ENCODE measurements at regions not wholly inside any gene's neighbourhood (a gene's known extent, or its start where the extent isn't known, plus 50 kb on each side); places are given as distances from the start of the nearest gene placed in this dataset.

DNA sequence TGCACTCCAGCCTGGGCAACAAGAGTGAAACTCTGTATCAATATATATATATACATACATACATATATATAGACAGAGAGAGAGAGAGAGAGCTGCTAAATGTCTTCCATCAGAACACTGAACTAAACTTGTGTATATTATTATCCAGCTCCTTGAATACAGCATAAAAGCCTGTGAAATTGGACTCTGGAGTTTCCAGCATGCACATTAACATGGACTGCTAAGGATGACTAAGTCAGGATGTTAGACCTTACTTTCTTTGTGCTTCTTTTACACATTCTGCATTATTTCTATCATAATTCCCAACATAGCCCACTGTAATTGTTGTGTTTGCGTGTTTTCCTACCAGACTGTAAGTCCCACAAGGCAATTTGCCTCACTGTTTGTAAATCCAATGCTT is 259.1 kb downstream of the TGFB2 start:
- Histone ChIP-seq H3K9me3 (ENCODE audit: low read length) (peaks cover 5% of the 10 kb centered on the region), H2AFZ (ENCODE audit: low read depth, low read length) (no peak overlapping the region), H3K36me3 (ENCODE audit: insufficient read depth, low read length) (no peaks in the 10 kb centered on the region), H3K27me3 (ENCODE audit: insufficient read depth, low read length) (no peaks in the 10 kb centered on the region), H3K4me3 (ENCODE audit: low read length) (no peak overlapping the region), H3K4me1 (ENCODE audit: insufficient read depth, low read length) (no peaks in the 10 kb centered on the region)

GRCh38 chr1:218611916-218612585 is 266.9 kb downstream of the TGFB2 start:
- peaks cover 3% of the 10 kb centered on the region for H3K4me1 ChIP-seq (ENCODE audit: insufficient read depth, low read length)
- H2AFZ ChIP-seq (ENCODE audit: low read depth, low read length): no peak overlapping the region
- peaks cover 6% of the 10 kb centered on the region for H3K9me3 ChIP-seq (ENCODE audit: low read length)
- no peaks in the 10 kb centered on the region for H3K27me3 ChIP-seq (ENCODE audit: insufficient read depth, low read length)
- H3K4me3 ChIP-seq (ENCODE audit: low read length): no peak overlapping the region
- H3K36me3 ChIP-seq (ENCODE audit: insufficient read depth, low read length): no peaks in the 10 kb centered on the region

- no peaks in the 10 kb centered on the region for H3K36me3 ChIP-seq (ENCODE audit: insufficient read depth, low read length)
- peaks cover 6% of the 10 kb centered on the region for H3K9me3 ChIP-seq (ENCODE audit: low read length)
- peaks cover 3% of the 10 kb centered on the region for H3K4me1 ChIP-seq (ENCODE audit: insufficient read depth, low read length)
- H3K27me3 ChIP-seq (ENCODE audit: insufficient read depth, low read length): no peaks in the 10 kb centered on the region
- H3K4me3 ChIP-seq (ENCODE audit: low read length): no peak overlapping the region
- no peak overlapping the region for H2AFZ ChIP-seq (ENCODE audit: low read depth, low read length)
These were observed 268.0 kb downstream of the TGFB2 start for GRCh38 chr1:218613105-218613504.

DNA sequence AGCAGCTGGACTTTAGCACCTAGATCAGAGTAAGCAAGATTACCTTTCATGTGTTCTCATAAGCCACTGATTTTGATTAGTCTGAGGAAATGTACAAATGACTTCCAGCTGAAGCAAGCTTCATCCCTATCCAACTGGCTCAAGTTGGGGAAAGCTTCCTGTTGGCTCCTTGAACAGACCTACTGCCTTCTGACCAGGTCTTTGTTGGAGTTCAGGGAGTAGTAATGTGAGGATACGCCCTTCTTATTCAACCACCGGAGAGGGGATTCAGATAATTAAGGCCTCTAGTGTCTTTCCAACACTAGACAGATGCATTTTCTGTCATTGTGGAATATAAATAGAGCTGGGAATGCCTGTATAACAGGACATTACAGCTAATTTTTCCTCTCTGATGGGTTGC is 268.9 kb downstream of the TGFB2 start:
- Histone ChIP-seq H3K27me3 (ENCODE audit: insufficient read depth, low read length) (no peaks in the 10 kb centered on the region), H3K4me3 (ENCODE audit: low read length) (no peak overlapping the region), H3K36me3 (ENCODE audit: insufficient read depth, low read length) (no peaks in the 10 kb centered on the region), H3K9me3 (ENCODE audit: low read length) (peaks cover 1% of the 10 kb centered on the region), H2AFZ (ENCODE audit: low read depth, low read length) (no peak overlapping the region), H3K4me1 (ENCODE audit: insufficient read depth, low read length) (peaks cover 3% of the 10 kb centered on the region)

DNA sequence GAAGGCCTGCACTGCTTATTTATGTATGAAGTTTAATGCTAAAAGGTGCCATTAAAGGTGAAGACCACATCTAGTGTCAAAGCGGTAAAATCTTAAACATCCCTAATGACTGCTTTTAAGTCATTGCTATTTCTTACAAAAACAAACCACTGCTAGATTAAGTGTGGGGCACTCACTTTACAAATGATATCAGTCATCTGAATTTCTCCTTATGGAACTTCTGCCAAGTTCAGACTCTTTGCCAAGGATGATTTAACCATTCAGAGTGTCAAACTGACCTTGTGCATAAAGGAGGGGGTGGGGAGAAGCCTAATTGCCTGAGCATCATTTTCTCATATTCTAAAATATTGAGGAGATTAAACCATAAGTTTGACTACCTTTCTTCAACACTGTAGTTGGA is 271.5 kb downstream of the TGFB2 start:
- no peak overlapping the region for H2AFZ ChIP-seq (ENCODE audit: low read depth, low read length)
- no peak overlapping the region for H3K4me3 ChIP-seq (ENCODE audit: low read length)
- no peaks in the 10 kb centered on the region for H3K36me3 ChIP-seq (ENCODE audit: insufficient read depth, low read length)
- no peaks in the 10 kb centered on the region for H3K9me3 ChIP-seq (ENCODE audit: low read length)
- no peaks in the 10 kb centered on the region for H3K4me1 ChIP-seq (ENCODE audit: insufficient read depth, low read length)
- no peaks in the 10 kb centered on the region for H3K27me3 ChIP-seq (ENCODE audit: insufficient read depth, low read length)

DNA sequence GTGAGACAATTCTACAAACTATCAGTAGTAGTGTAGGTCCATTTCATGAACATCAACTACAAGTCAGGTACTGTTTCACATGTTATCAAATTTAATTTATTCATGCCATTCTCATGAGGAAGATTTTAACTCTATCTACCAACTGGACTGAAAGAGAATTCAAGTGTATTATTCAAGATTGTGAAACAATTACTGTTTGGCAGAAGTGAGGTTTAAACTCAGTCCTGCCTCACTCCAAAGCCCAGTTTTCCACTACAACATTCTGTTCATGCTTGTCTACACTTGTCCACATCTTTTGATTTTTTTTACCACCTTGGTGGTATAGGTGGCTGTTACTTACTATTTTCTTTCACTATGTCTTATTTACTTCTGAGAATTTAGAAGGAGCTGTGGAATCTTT is 272.9 kb downstream of the TGFB2 start:
- H3K4me3 ChIP-seq (ENCODE audit: low read length): no peak overlapping the region
- no peak overlapping the region for H2AFZ ChIP-seq (ENCODE audit: low read depth, low read length)
- H3K36me3 ChIP-seq (ENCODE audit: insufficient read depth, low read length): no peaks in the 10 kb centered on the region
- H3K4me1 ChIP-seq (ENCODE audit: insufficient read depth, low read length): no peaks in the 10 kb centered on the region
- H3K9me3 ChIP-seq (ENCODE audit: low read length): no peaks in the 10 kb centered on the region
- H3K27me3 ChIP-seq (ENCODE audit: insufficient read depth, low read length): no peaks in the 10 kb centered on the region

- Histone ChIP-seq H3K36me3 (ENCODE audit: insufficient read depth, low read length) (no peaks in the 10 kb centered on the region), H3K27me3 (ENCODE audit: insufficient read depth, low read length) (no peaks in the 10 kb centered on the region), H3K9me3 (ENCODE audit: low read length) (no peaks in the 10 kb centered on the region), H3K4me1 (ENCODE audit: insufficient read depth, low read length) (no peaks in the 10 kb centered on the region), H3K4me3 (ENCODE audit: low read length) (no peak overlapping the region), H2AFZ (ENCODE audit: low read depth, low read length) (no peak overlapping the region)
These were observed 275.8 kb downstream of the TGFB2 start for GRCh38 chr1:218620956-218621355.

GRCh38 chr1:218624052-218624451 is 278.9 kb downstream of the TGFB2 start:
- Histone ChIP-seq H3K4me1 (ENCODE audit: insufficient read depth, low read length) (no peaks in the 10 kb centered on the region), H2AFZ (ENCODE audit: low read depth, low read length) (no peak overlapping the region), H3K9me3 (ENCODE audit: low read length) (no peaks in the 10 kb centered on the region), H3K27me3 (ENCODE audit: insufficient read depth, low read length) (no peaks in the 10 kb centered on the region), H3K36me3 (ENCODE audit: insufficient read depth, low read length) (no peaks in the 10 kb centered on the region), H3K4me3 (ENCODE audit: low read length) (no peak overlapping the region)

GRCh38 chr1:218625393-218625792 is 280.3 kb downstream of the TGFB2 start:
- Histone ChIP-seq H2AFZ (ENCODE audit: low read depth, low read length) (no peak overlapping the region), H3K27me3 (ENCODE audit: insufficient read depth, low read length) (no peaks in the 10 kb centered on the region), H3K9me3 (ENCODE audit: low read length) (no peaks in the 10 kb centered on the region), H3K4me1 (ENCODE audit: insufficient read depth, low read length) (no peaks in the 10 kb centered on the region), H3K4me3 (ENCODE audit: low read length) (no peak overlapping the region), H3K36me3 (ENCODE audit: insufficient read depth, low read length) (no peaks in the 10 kb centered on the region)

- no peak overlapping the region for H2AFZ ChIP-seq (ENCODE audit: low read depth, low read length)
- no peaks in the 10 kb centered on the region for H3K36me3 ChIP-seq (ENCODE audit: insufficient read depth, low read length)
- peaks cover 3% of the 10 kb centered on the region for H3K9me3 ChIP-seq (ENCODE audit: low read length)
- H3K27me3 ChIP-seq (ENCODE audit: insufficient read depth, low read length): no peaks in the 10 kb centered on the region
- no peaks in the 10 kb centered on the region for H3K4me1 ChIP-seq (ENCODE audit: insufficient read depth, low read length)
- no peak overlapping the region for H3K4me3 ChIP-seq (ENCODE audit: low read length)
These were observed 288.3 kb downstream of the TGFB2 start for GRCh38 chr1:218633238-218633988.

DNA sequence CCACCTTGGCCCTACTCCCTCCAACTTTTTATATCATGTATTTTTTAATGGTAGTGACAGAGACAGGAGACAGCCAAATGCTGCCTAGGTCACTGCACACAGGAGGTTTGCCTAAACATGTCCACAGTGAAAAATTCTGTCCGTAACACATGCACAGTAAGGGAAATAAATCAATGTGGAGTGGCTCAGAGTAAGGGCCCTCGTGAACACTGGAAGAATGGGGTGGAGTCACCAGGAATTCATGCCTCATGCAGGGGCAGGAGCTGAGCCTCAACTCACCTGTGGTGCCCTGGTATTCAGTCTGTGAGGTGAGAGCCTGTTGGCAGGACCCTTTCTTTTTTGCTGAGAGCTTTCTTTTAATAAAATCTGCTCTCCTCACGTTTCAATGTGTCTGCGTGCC is 289.1 kb downstream of the TGFB2 start:
- H3K4me3 ChIP-seq (ENCODE audit: low read length): no peak overlapping the region
- no peaks in the 10 kb centered on the region for H3K36me3 ChIP-seq (ENCODE audit: insufficient read depth, low read length)
- H3K9me3 ChIP-seq (ENCODE audit: low read length): peaks cover 3% of the 10 kb centered on the region
- no peaks in the 10 kb centered on the region for H3K27me3 ChIP-seq (ENCODE audit: insufficient read depth, low read length)
- H2AFZ ChIP-seq (ENCODE audit: low read depth, low read length): no peak overlapping the region
- no peaks in the 10 kb centered on the region for H3K4me1 ChIP-seq (ENCODE audit: insufficient read depth, low read length)

GRCh38 chr1:218636548-218636947 is 291.4 kb downstream of the TGFB2 start:
- H3K36me3 ChIP-seq (ENCODE audit: insufficient read depth, low read length): no peaks in the 10 kb centered on the region
- H3K4me1 ChIP-seq (ENCODE audit: insufficient read depth, low read length): no peaks in the 10 kb centered on the region
- H2AFZ ChIP-seq (ENCODE audit: low read depth, low read length): no peak overlapping the region
- no peaks in the 10 kb centered on the region for H3K27me3 ChIP-seq (ENCODE audit: insufficient read depth, low read length)
- no peak overlapping the region for H3K4me3 ChIP-seq (ENCODE audit: low read length)
- H3K9me3 ChIP-seq (ENCODE audit: low read length): peaks cover 3% of the 10 kb centered on the region

DNA sequence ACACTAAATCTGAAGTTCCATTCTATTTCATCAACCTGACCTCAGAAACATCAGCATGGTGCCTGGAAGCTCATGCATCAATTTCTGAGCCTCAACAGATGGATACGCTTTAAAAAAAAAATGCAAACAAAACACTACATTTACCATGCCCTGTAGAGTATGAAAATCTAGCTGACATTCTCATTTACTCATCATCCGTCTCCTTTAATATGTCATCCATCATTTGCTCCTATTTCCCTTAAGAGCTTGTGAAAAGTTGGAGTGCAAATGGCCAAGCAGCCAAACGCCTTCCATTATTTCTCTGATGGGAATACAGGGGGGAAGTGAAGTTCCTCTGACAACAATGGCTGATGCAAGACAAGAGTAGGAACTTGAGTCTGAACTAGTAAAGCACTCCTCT is 295.0 kb downstream of the TGFB2 start:
- Histone ChIP-seq H2AFZ (ENCODE audit: low read depth, low read length) (no peak overlapping the region), H3K4me1 (ENCODE audit: insufficient read depth, low read length) (no peaks in the 10 kb centered on the region), H3K27me3 (ENCODE audit: insufficient read depth, low read length) (no peaks in the 10 kb centered on the region), H3K4me3 (ENCODE audit: low read length) (no peak overlapping the region), H3K36me3 (ENCODE audit: insufficient read depth, low read length) (no peaks in the 10 kb centered on the region), H3K9me3 (ENCODE audit: low read length) (peaks cover 3% of the 10 kb centered on the region)

Data from neuron (in vitro differentiated cells).